ENCODE measurements at regions not wholly inside any gene's neighbourhood (a gene's known extent, or its start where the extent isn't known, plus 50 kb on each side); places are given as distances from the start of the nearest gene placed in this dataset.

GRCh38 chr2:122237450-122237849 is 482.0 kb downstream of the TSN start:
- H3K27ac Mint-ChIP-seq = no peak overlapping the region

GRCh38 chr2:122238006-122238559 is 482.6 kb downstream of the TSN start:
- Histone ChIP-seq H3K4me3 (replicated peaks in 1 of 3; ENCODE audit: low read depth in 2 of 3, low read length in 3 of 3) (no peak overlapping the region), H3K4me2 (replicated peaks; ENCODE audit: extremely low read depth, low read length, poor library complexity, severe bottlenecking) (no peak overlapping the region), H3K27me3 (ENCODE audit: control insufficient read depth in 2 of 2, insufficient read depth in 2 of 2, low read length in 2 of 2) (no peaks in the 10 kb centered on the region), H3K27ac (ENCODE audit: low read depth in 1 of 2, low read length in 2 of 2) (no peak overlapping the region), H3K4me1 (ENCODE audit: control insufficient read depth in 1 of 2, insufficient read depth in 2 of 2, low read length in 2 of 2) (no peaks in the 10 kb centered on the region), H3K9me3 (replicated peaks in 1 of 2; ENCODE audit: control insufficient read depth in 1 of 2, insufficient read depth in 1 of 2, low read length in 2 of 2) (peaks cover 0 to 6% of the 10 kb centered on the region in 2 donors), H2AFZ (ENCODE audit: insufficient read depth, low read depth, low read length, poor library complexity, severe bottlenecking) (no peak overlapping the region), H3K36me3 (replicated peaks in 1 of 2; ENCODE audit: control insufficient read depth in 1 of 2, insufficient read depth in 2 of 2, low read length in 2 of 2) (no peaks in the 10 kb centered on the region), H3K79me2 (ENCODE audit: insufficient read depth, low read length) (no peaks in the 10 kb centered on the region), H4K20me1 (ENCODE audit: insufficient read depth, low read length) (no peaks in the 10 kb centered on the region), H3K9ac (ENCODE audit: insufficient read depth, low read length, poor library complexity, severe bottlenecking) (no peak overlapping the region)
- Mint-ChIP-seq H3K4me3 (no peak overlapping the region), H3K36me3 (no peaks in the 10 kb centered on the region), H3K27ac (no peak overlapping the region), H3K4me1 (peaks cover 2% of the 10 kb centered on the region), H3K9me3 (peaks cover 4 to 14% (median 6%) of the 10 kb centered on the region in 7 donors), H3K27me3 (ENCODE audit: low read depth in 3 of 3) (peaks cover 0 to 1% (median 0%) of the 10 kb centered on the region in 3 donors)
- whole genome bisulfite sequencing (ENCODE audit: insufficient coverage) = 100% methylated on average over 2 of the region's 10 CpGs
- no peak for TF ChIP-seq CTCF (IDR thresholded peaks at IDR 0.05)
- no peak for DNase-seq
- intact Hi-C loops (cut with micrococcal nuclease) = no loop called here

More at GRCh38 chr2:122237450-122237849, 482.0 kb downstream of the TSN start:
- Mint-ChIP-seq H3K9me3 (peaks cover 3 to 14% (median 6%) of the 10 kb centered on the region in 7 donors), H3K4me1 (peaks cover 2% of the 10 kb centered on the region), H3K27me3 (ENCODE audit: low read depth in 3 of 3) (peaks cover 0 to 1% (median under 1%) of the 10 kb centered on the region in 3 donors), H3K4me3 (no peak overlapping the region), H3K36me3 (no peaks in the 10 kb centered on the region)
- no peaks in the 10 kb centered on the region for H3K27me3 ChIP-seq (ENCODE audit: control insufficient read depth in 2 of 2, insufficient read depth in 2 of 2, low read length in 2 of 2)
- H3K4me1 ChIP-seq (ENCODE audit: control insufficient read depth in 1 of 2, insufficient read depth in 2 of 2, low read length in 2 of 2) = no peaks in the 10 kb centered on the region
- H2AFZ ChIP-seq (ENCODE audit: insufficient read depth, low read depth, low read length, poor library complexity, severe bottlenecking) = no peak overlapping the region
- no peaks in the 10 kb centered on the region for H4K20me1 ChIP-seq (ENCODE audit: insufficient read depth, low read length)
- no peak for TF ChIP-seq CTCF (IDR thresholded peaks at IDR 0.05)
- no peaks in the 10 kb centered on the region for H3K36me3 ChIP-seq (replicated peaks in 1 of 2; ENCODE audit: control insufficient read depth in 1 of 2, insufficient read depth in 2 of 2, low read length in 2 of 2)
- H3K79me2 ChIP-seq (ENCODE audit: insufficient read depth, low read length) = no peaks in the 10 kb centered on the region
- peaks cover 0 to 6% of the 10 kb centered on the region in 2 donors for H3K9me3 ChIP-seq (replicated peaks in 1 of 2; ENCODE audit: control insufficient read depth in 1 of 2, insufficient read depth in 1 of 2, low read length in 2 of 2)
- DNase-seq = no peak
- intact Hi-C loops (cut with micrococcal nuclease) = no loop called here
- H3K9ac ChIP-seq (ENCODE audit: insufficient read depth, low read length, poor library complexity, severe bottlenecking) = no peak overlapping the region
- H3K4me3 ChIP-seq (replicated peaks in 1 of 3; ENCODE audit: low read depth in 2 of 3, low read length in 3 of 3) = no peak overlapping the region
- H3K27ac ChIP-seq (ENCODE audit: low read depth in 1 of 2, low read length in 2 of 2) = no peak overlapping the region
- WGBS (ENCODE audit: insufficient coverage) = 100% methylated on average over 1 of the region's 3 CpGs
- H3K4me2 ChIP-seq (replicated peaks; ENCODE audit: extremely low read depth, low read length, poor library complexity, severe bottlenecking) = no peak overlapping the region
